ENCODE measurements at regions not wholly inside any gene's neighbourhood (a gene's known extent, or its start where the extent isn't known, plus 50 kb on each side); places are given as distances from the start of the nearest gene placed in this dataset.

GRCh38 chr15:29554531-29554930, 267.7 kb downstream of the TJP1 start:
- no peak for ATAC-seq
- TF ChIP-seq ZFP3 (CRISPR knock-in tag; IDR thresholded peaks at IDR 0.05) (no peak), TCF4 (CRISPR knock-in tag; IDR thresholded peaks at IDR 0.05; ENCODE audit: borderline replicate concordance) (no peak), ESRRG (CRISPR knock-in tag; IDR thresholded peaks at IDR 0.05) (no peak), SNAI2 (CRISPR knock-in tag; IDR thresholded peaks at IDR 0.05) (no peak), OSR1 (CRISPR knock-in tag; IDR thresholded peaks at IDR 0.05) (no peak), GLIS3 (CRISPR knock-in tag; IDR thresholded peaks at IDR 0.05) (no peak), CSDC2 (CRISPR knock-in tag; IDR thresholded peaks at IDR 0.05) (no peak), TOX (CRISPR knock-in tag; IDR thresholded peaks at IDR 0.05; ENCODE audit: borderline replicate concordance) (no peak), ZFP30 (CRISPR knock-in tag; IDR thresholded peaks at IDR 0.05) (no peak), RARB (CRISPR knock-in tag; IDR thresholded peaks at IDR 0.05) (no peak), BACH2 (CRISPR knock-in tag; IDR thresholded peaks at IDR 0.05; ENCODE audit: borderline replicate concordance) (no peak)
- TF ChIP-seq, protein P1, sequence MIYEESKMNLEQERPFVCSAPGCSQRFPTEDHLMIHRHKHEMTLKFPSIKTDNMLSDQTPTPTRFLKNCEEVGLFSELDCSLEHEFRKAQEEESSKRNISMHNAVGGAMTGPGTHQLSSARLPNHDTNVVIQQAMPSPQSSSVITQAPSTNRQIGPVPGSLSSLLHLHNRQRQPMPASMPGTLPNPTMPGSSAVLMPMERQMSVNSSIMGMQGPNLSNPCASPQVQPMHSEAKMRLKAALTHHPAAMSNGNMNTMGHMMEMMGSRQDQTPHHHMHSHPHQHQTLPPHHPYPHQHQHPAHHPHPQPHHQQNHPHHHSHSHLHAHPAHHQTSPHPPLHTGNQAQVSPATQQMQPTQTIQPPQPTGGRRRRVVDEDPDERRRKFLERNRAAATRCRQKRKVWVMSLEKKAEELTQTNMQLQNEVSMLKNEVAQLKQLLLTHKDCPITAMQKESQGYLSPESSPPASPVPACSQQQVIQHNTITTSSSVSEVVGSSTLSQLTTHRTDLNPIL (CRISPR knock-in tag; IDR thresholded peaks at IDR 0.05; ENCODE audit: low read depth) = no peak
- TF ChIP-seq, protein P2, sequence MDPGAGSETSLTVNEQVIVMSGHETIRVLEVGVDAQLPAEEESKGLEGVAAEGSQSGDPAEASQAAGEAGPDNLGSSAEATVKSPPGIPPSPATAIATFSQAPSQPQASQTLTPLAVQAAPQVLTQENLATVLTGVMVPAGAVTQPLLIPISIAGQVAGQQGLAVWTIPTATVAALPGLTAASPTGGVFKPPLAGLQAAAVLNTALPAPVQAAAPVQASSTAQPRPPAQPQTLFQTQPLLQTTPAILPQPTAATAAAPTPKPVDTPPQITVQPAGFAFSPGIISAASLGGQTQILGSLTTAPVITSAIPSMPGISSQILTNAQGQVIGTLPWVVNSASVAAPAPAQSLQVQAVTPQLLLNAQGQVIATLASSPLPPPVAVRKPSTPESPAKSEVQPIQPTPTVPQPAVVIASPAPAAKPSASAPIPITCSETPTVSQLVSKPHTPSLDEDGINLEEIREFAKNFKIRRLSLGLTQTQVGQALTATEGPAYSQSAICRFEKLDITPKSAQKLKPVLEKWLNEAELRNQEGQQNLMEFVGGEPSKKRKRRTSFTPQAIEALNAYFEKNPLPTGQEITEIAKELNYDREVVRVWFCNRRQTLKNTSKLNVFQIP (CRISPR knock-in tag; IDR thresholded peaks at IDR 0.05; ENCODE audit: borderline replicate concordance, low read depth) = no peak
- TF ChIP-seq, protein P3, sequence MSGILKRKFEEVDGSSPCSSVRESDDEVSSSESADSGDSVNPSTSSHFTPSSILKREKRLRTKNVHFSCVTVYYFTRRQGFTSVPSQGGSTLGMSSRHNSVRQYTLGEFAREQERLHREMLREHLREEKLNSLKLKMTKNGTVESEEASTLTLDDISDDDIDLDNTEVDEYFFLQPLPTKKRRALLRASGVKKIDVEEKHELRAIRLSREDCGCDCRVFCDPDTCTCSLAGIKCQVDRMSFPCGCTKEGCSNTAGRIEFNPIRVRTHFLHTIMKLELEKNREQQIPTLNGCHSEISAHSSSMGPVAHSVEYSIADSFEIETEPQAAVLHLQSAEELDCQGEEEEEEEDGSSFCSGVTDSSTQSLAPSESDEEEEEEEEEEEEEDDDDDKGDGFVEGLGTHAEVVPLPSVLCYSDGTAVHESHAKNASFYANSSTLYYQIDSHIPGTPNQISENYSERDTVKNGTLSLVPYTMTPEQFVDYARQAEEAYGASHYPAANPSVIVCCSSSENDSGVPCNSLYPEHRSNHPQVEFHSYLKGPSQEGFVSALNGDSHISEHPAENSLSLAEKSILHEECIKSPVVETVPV (CRISPR knock-in tag; IDR thresholded peaks at IDR 0.05) = no peak

- TF ChIP-seq ZFP30 (CRISPR knock-in tag; IDR thresholded peaks at IDR 0.05) = no peak
- TF ChIP-seq PPARA (CRISPR knock-in tag; IDR thresholded peaks at IDR 0.05; ENCODE audit: borderline replicate concordance) = no peak
- no peak for TF ChIP-seq BACH2 (CRISPR knock-in tag; IDR thresholded peaks at IDR 0.05; ENCODE audit: borderline replicate concordance)
- TF ChIP-seq ESRRG (CRISPR knock-in tag; IDR thresholded peaks at IDR 0.05) = no peak
- no peak for TF ChIP-seq SNAI2 (CRISPR knock-in tag; IDR thresholded peaks at IDR 0.05)
- TF ChIP-seq GLIS3 (CRISPR knock-in tag; IDR thresholded peaks at IDR 0.05) = no peak
- TF ChIP-seq ARNTL (CRISPR knock-in tag; IDR thresholded peaks at IDR 0.05; ENCODE audit: borderline replicate concordance, low read depth) = no peak
- TF ChIP-seq TCF4 (CRISPR knock-in tag; IDR thresholded peaks at IDR 0.05; ENCODE audit: borderline replicate concordance) = no peak
Measured at GRCh38 chr15:29550834-29551465, 271.3 kb downstream of the TJP1 start.

GRCh38 chr15:29548006-29548405, 274.3 kb downstream of the TJP1 start:
- ATAC-seq = no peak

More at GRCh38 chr15:29550834-29551465, 271.3 kb downstream of the TJP1 start:
- no peak for ATAC-seq

More at GRCh38 chr15:29548006-29548405, 274.3 kb downstream of the TJP1 start:
- TF ChIP-seq ARNTL (CRISPR knock-in tag; IDR thresholded peaks at IDR 0.05; ENCODE audit: borderline replicate concordance, low read depth) (no peak), ISL1 (CRISPR knock-in tag; IDR thresholded peaks at IDR 0.05) (no peak), RARB (CRISPR knock-in tag; IDR thresholded peaks at IDR 0.05) (no peak), CSDC2 (CRISPR knock-in tag; IDR thresholded peaks at IDR 0.05) (no peak), OSR1 (CRISPR knock-in tag; IDR thresholded peaks at IDR 0.05) (no peak), ZFP30 (CRISPR knock-in tag; IDR thresholded peaks at IDR 0.05) (no peak), GLIS3 (CRISPR knock-in tag; IDR thresholded peaks at IDR 0.05) (no peak), ESRRG (CRISPR knock-in tag; IDR thresholded peaks at IDR 0.05) (no peak), BACH2 (CRISPR knock-in tag; IDR thresholded peaks at IDR 0.05; ENCODE audit: borderline replicate concordance) (no peak)
- TF ChIP-seq, protein P1 (CRISPR knock-in tag; IDR thresholded peaks at IDR 0.05; ENCODE audit: low read depth) = no peak
- TF ChIP-seq, protein P4, sequence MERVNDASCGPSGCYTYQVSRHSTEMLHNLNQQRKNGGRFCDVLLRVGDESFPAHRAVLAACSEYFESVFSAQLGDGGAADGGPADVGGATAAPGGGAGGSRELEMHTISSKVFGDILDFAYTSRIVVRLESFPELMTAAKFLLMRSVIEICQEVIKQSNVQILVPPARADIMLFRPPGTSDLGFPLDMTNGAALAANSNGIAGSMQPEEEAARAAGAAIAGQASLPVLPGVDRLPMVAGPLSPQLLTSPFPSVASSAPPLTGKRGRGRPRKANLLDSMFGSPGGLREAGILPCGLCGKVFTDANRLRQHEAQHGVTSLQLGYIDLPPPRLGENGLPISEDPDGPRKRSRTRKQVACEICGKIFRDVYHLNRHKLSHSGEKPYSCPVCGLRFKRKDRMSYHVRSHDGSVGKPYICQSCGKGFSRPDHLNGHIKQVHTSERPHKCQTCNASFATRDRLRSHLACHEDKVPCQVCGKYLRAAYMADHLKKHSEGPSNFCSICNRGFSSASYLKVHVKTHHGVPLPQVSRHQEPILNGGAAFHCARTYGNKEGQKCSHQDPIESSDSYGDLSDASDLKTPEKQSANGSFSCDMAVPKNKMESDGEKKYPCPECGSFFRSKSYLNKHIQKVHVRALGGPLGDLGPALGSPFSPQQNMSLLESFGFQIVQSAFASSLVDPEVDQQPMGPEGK (CRISPR knock-in tag; IDR thresholded peaks at IDR 0.05; ENCODE audit: borderline replicate concordance) = no peak

Measured in SK-N-SH treated with all-trans-retinoic acid at 6 μM for 48 hours (cell line).